GM23338 (cell line): ENCODE measurements at regions not wholly inside any gene's neighbourhood (a gene's known extent, or its start where the extent isn't known, plus 50 kb on each side); places are given as distances from the start of the nearest gene placed in this dataset.

Experiments
- ATAC-seq: fragments of 200-7000 bp; cut with Tn5 transposase; 3 replicates; pipeline ENCODE4 v1.9.1; 2020
- DNase-seq: peaks from one replicate; pipeline ENCODE4 v3.0.0-alpha.2; 2015; ENCODE audit warnings: low spot score
- H2AFZ ChIP-seq: fragments of 200-600 bp; sonication (generic); 2 replicates; pipeline ENCODE4 v1.8.0; 2016; ENCODE audit warnings: antibody characterized with exemption, mild to moderate bottlenecking, moderate library complexity
- H3F3A ChIP-seq: fragments of 200-600 bp; sonication (generic); replicated peaks from 2 replicates; pipeline ENCODE4 v1.8.0; 2017; ENCODE audit warnings: antibody characterized with exemption, mixed run types, low read depth
- H3K27ac ChIP-seq: fragments of 200-600 bp; sonication (generic); 2 replicates; pipeline ENCODE4 v1.6.1; 2016; ENCODE audit warnings: low read depth
- H3K27me3 ChIP-seq: fragments of 200-600 bp; sonication (generic); 2 replicates; pipeline ENCODE4 v1.8.0; 2016; ENCODE audit warnings: mild to moderate bottlenecking, mixed run types, moderate library complexity; ENCODE audit not compliant: insufficient read depth
- H3K36me3 ChIP-seq: fragments of 200-600 bp; sonication (generic); 2 replicates; pipeline ENCODE4 v1.8.0; 2016; ENCODE audit warnings: mild to moderate bottlenecking; ENCODE audit not compliant: insufficient read depth
- H3K4me1 ChIP-seq: fragments of 200-600 bp; sonication (generic); 2 replicates; pipeline ENCODE4 v1.8.0; 2016; ENCODE audit warnings: mild to moderate bottlenecking, moderate library complexity; ENCODE audit not compliant: insufficient read depth
- H3K4me2 ChIP-seq: fragments of 200-600 bp; sonication (generic); 2 replicates; pipeline ENCODE4 v1.7.1; 2017; ENCODE audit warnings: mixed run types
- H3K4me3 ChIP-seq: fragments of 200-600 bp; sonication (generic); 2 replicates; pipeline ENCODE4 v1.6.1; 2016; ENCODE audit warnings: mixed run types
- H3K79me2 ChIP-seq: fragments of 200-600 bp; sonication (generic); replicated peaks from 2 replicates; pipeline ENCODE4 v1.8.0; 2017; ENCODE audit warnings: mild to moderate bottlenecking; ENCODE audit not compliant: insufficient read depth
- H3K9me2 ChIP-seq: fragments of 200-600 bp; sonication (generic); 2 replicates; pipeline ENCODE4 v1.8.0; 2017; ENCODE audit not compliant: insufficient read depth
- H4K20me1 ChIP-seq: fragments of 200-600 bp; sonication (generic); replicated peaks from 2 replicates; pipeline ENCODE4 v1.8.0; 2017; ENCODE audit warnings: mild to moderate bottlenecking; ENCODE audit not compliant: insufficient read depth
- H3K27ac Mint-ChIP-seq: 2 replicates; pipeline ENCODE4 v1.8.0; 2020; ENCODE audit warnings: inconsistent platforms, mild to moderate bottlenecking, moderate library complexity, mixed read lengths
- H3K27me3 Mint-ChIP-seq: 3 replicates; pipeline ENCODE4 v1.8.0; 2022; ENCODE audit warnings: low read depth, mild to moderate bottlenecking, moderate library complexity, mixed read lengths, inconsistent platforms; ENCODE audit not compliant: insufficient read depth, poor library complexity
- H3K36me3 Mint-ChIP-seq: 3 replicates; pipeline ENCODE4 v1.8.0; 2021; ENCODE audit warnings: low read depth, mild to moderate bottlenecking, inconsistent platforms, moderate library complexity, mixed read lengths
- H3K4me1 Mint-ChIP-seq: 3 replicates; pipeline ENCODE4 v1.8.0; 2020; ENCODE audit warnings: mild to moderate bottlenecking, inconsistent platforms, mixed read lengths
- H3K4me3 Mint-ChIP-seq: 3 replicates; pipeline ENCODE4 v1.8.0; 2021; ENCODE audit warnings: moderate library complexity, mild to moderate bottlenecking, inconsistent platforms, mixed read lengths
- H3K9me3 Mint-ChIP-seq: 3 replicates; pipeline ENCODE4 v1.8.0; 2020; ENCODE audit warnings: moderate library complexity, mild to moderate bottlenecking, inconsistent platforms, mixed read lengths
- CREB1 ChIP-seq: fragments of 250-450 bp; sonication (Bioruptor Pico); IDR thresholded peaks from 2 replicates; pipeline ENCODE4 v1.5.0; 2020; ENCODE audit warnings: low read depth, mild to moderate bottlenecking, moderate library complexity
- EZH2 ChIP-seq: fragments of 200-600 bp; sonication (generic); IDR thresholded peaks from one replicate; pipeline ENCODE4 v1.8.0; 2017; ENCODE audit warnings: antibody characterized with exemption, mild to moderate bottlenecking, low read depth; ENCODE audit not compliant: unreplicated experiment
- EZH2phosphoT487 ChIP-seq: fragments of 200-600 bp; sonication (generic); IDR thresholded peaks from one replicate; pipeline ENCODE4 v1.8.1; 2018; ENCODE audit warnings: antibody characterized with exemption; ENCODE audit not compliant: unreplicated experiment
- JUNB ChIP-seq: IDR thresholded peaks from one replicate; pipeline ENCODE4 v1.6.1; 2016; ENCODE audit warnings: antibody characterized with exemption; ENCODE audit not compliant: unreplicated experiment
- NANOG ChIP-seq: IDR thresholded peaks from 2 replicates; pipeline ENCODE4 v1.6.1; 2016; ENCODE audit warnings: antibody characterized with exemption, borderline replicate concordance
- POLR2AphosphoS5 ChIP-seq: IDR thresholded peaks from 2 replicates; pipeline ENCODE4 v1.6.1; 2016; ENCODE audit warnings: antibody characterized with exemption, low read depth
- STAT1 ChIP-seq: IDR thresholded peaks from one replicate; pipeline ENCODE4 v1.6.1; 2016; ENCODE audit warnings: antibody characterized with exemption; ENCODE audit not compliant: unreplicated experiment
- ZNF331 ChIP-seq: fragments of 250-450 bp; sonication (Bioruptor Pico); IDR thresholded peaks from 2 replicates; pipeline ENCODE4 v1.5.0; 2020; ENCODE audit warnings: low read depth, mild to moderate bottlenecking, moderate library complexity
- TF ChIP-seq, protein P1 (sequence below): IDR thresholded peaks from one replicate; pipeline ENCODE4 v1.6.1; 2018; ENCODE audit warnings: antibody characterized with exemption; ENCODE audit not compliant: unreplicated experiment
- TF ChIP-seq, protein P2 (sequence below), 2 experiments: fragments of 200-600 bp in 1 of 2; sonication (generic) in 1 of 2; conservative IDR thresholded peaks; 2 replicates each; pipeline versions ENCODE4 v1.5.1 to v1.6.1; 2016 to 2017; ENCODE audit warnings: antibody characterized with exemption in 2 of 2, low read depth in 2 of 2, mild to moderate bottlenecking in 2 of 2, moderate library complexity in 1 of 2
- TF ChIP-seq, protein P3 (sequence below): IDR thresholded peaks from 2 replicates; pipeline ENCODE4 v1.6.1; 2016; ENCODE audit warnings: antibody characterized with exemption

DNA sequence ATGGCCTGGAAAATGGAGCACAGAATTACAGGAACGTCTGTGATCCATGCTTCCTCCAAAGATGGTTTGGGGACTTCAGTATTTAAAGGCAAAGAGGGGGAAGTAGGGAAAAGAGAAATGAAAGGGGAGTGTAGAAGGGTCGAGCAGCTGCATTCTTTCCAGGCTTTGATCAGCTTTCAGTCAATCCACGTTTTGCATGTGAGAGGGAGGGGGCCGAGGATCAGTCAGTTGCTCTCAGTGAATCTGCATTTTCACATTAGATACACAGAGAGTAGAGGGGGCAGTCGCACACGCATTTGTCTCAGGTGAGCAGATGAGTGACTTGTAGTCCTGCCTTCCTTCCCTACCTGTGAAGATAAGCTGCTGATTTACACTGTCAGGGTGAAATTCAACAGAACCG is 78.8 kb downstream of the FOXF2 start (continued):
- no peak for TF ChIP-seq NANOG
- TF ChIP-seq ZNF331 = no peak
- TF ChIP-seq EZH2phosphoT487 = no peak
- TF ChIP-seq, protein P1, sequence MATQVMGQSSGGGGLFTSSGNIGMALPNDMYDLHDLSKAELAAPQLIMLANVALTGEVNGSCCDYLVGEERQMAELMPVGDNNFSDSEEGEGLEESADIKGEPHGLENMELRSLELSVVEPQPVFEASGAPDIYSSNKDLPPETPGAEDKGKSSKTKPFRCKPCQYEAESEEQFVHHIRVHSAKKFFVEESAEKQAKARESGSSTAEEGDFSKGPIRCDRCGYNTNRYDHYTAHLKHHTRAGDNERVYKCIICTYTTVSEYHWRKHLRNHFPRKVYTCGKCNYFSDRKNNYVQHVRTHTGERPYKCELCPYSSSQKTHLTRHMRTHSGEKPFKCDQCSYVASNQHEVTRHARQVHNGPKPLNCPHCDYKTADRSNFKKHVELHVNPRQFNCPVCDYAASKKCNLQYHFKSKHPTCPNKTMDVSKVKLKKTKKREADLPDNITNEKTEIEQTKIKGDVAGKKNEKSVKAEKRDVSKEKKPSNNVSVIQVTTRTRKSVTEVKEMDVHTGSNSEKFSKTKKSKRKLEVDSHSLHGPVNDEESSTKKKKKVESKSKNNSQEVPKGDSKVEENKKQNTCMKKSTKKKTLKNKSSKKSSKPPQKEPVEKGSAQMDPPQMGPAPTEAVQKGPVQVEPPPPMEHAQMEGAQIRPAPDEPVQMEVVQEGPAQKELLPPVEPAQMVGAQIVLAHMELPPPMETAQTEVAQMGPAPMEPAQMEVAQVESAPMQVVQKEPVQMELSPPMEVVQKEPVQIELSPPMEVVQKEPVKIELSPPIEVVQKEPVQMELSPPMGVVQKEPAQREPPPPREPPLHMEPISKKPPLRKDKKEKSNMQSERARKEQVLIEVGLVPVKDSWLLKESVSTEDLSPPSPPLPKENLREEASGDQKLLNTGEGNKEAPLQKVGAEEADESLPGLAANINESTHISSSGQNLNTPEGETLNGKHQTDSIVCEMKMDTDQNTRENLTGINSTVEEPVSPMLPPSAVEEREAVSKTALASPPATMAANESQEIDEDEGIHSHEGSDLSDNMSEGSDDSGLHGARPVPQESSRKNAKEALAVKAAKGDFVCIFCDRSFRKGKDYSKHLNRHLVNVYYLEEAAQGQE = no peak
- TF ChIP-seq, protein P2, sequence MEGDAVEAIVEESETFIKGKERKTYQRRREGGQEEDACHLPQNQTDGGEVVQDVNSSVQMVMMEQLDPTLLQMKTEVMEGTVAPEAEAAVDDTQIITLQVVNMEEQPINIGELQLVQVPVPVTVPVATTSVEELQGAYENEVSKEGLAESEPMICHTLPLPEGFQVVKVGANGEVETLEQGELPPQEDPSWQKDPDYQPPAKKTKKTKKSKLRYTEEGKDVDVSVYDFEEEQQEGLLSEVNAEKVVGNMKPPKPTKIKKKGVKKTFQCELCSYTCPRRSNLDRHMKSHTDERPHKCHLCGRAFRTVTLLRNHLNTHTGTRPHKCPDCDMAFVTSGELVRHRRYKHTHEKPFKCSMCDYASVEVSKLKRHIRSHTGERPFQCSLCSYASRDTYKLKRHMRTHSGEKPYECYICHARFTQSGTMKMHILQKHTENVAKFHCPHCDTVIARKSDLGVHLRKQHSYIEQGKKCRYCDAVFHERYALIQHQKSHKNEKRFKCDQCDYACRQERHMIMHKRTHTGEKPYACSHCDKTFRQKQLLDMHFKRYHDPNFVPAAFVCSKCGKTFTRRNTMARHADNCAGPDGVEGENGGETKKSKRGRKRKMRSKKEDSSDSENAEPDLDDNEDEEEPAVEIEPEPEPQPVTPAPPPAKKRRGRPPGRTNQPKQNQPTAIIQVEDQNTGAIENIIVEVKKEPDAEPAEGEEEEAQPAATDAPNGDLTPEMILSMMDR (conservative IDR thresholded peaks at IDR 0.05; ENCODE audit: low read depth in 2 of 2) = no peak
- no peak for TF ChIP-seq POLR2AphosphoS5

DNA sequence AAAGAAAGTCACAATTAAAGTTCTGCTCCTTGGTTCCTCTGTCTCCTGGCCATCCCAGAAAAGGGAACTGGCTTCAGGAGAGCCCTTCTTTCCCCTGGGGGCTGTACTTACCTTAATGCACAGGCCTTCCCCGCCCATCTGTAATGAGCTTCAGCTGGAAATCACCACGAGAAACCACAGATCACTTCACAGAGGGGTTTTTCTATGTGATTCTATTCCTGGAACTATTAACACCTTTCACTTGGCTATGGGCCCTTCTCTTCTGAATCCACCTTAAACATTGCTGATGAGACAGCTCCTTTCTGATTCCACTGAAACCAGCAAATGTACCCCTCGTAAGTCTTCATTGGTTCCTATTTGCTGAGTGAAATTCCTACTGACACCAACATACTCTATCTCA is 80.7 kb downstream of the FOXF2 start:
- Histone ChIP-seq H3K9me2 (0 out of 2 replicates have a peak, but pooled peaks cover 7% of the 10 kb centered on the region), H3K36me3 (no peaks in the 10 kb centered on the region), H3K27me3 (no peaks in the 10 kb centered on the region), H3K4me3 (no peak overlapping the region), H3K4me2 (no peak overlapping the region), H3K27ac (no peak overlapping the region), H3F3A (no peaks in the 10 kb centered on the region), H3K4me1 (0 out of 2 replicates have a peak, but pooled peaks cover 14% of the 10 kb centered on the region), H2AFZ (no peak overlapping the region), H4K20me1 (no peaks in the 10 kb centered on the region), H3K79me2 (no peaks in the 10 kb centered on the region)
- no peak for DNase-seq
- H3K36me3 Mint-ChIP-seq = no peaks in the 10 kb centered on the region
- H3K4me1 Mint-ChIP-seq = peaks cover 20% of the 10 kb centered on the region
- TF ChIP-seq ZNF331 = no peak
- TF ChIP-seq CREB1 (CRISPR knock-in tag) = no peak
- no peak for ATAC-seq
- H3K27ac Mint-ChIP-seq = no peak overlapping the region
- H3K9me3 Mint-ChIP-seq = no peaks in the 10 kb centered on the region
- no peaks in the 10 kb centered on the region for H3K27me3 Mint-ChIP-seq
- no peak overlapping the region for H3K4me3 Mint-ChIP-seq

DNA sequence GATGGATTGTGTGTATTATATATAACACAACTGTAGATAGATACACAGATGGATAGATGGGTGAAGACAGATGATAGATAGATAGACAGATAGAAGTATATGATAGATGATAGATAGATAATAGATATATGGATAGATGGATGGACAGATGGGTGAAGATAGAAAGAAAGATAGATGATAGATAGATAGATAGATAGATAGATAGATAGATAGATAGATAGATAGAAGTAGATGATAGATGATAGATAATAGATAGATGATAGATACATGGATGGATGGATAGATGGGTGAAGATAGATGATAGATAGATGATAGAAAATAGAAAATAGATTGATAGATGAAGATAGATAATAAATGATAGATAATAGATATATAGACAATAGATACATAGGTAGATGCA is 83.3 kb downstream of the FOXF2 start:
- H3K79me2 ChIP-seq = no peaks in the 10 kb centered on the region
- H3K27ac ChIP-seq = no peak overlapping the region
- no peak overlapping the region for H2AFZ ChIP-seq
- no peak overlapping the region for H3K4me2 ChIP-seq
- H3K36me3 Mint-ChIP-seq = no peaks in the 10 kb centered on the region
- H3K4me3 ChIP-seq = no peak overlapping the region
- ATAC-seq (no peak), DNase-seq (no peak)
- no peaks in the 10 kb centered on the region for H4K20me1 ChIP-seq
- H3F3A ChIP-seq = no peaks in the 10 kb centered on the region
- H3K36me3 ChIP-seq = no peaks in the 10 kb centered on the region
- no peaks in the 10 kb centered on the region for H3K27me3 ChIP-seq
- H3K27me3 Mint-ChIP-seq = no peaks in the 10 kb centered on the region
- 0 out of 2 replicates have a peak, but pooled peaks cover 13% of the 10 kb centered on the region for H3K4me1 ChIP-seq
- H3K4me1 Mint-ChIP-seq = peaks cover 17% of the 10 kb centered on the region
- TF ChIP-seq, protein P3, sequence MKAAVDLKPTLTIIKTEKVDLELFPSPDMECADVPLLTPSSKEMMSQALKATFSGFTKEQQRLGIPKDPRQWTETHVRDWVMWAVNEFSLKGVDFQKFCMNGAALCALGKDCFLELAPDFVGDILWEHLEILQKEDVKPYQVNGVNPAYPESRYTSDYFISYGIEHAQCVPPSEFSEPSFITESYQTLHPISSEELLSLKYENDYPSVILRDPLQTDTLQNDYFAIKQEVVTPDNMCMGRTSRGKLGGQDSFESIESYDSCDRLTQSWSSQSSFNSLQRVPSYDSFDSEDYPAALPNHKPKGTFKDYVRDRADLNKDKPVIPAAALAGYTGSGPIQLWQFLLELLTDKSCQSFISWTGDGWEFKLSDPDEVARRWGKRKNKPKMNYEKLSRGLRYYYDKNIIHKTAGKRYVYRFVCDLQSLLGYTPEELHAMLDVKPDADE = no peak
- no peak for TF ChIP-seq EZH2
- no peak for TF ChIP-seq JUNB
- TF ChIP-seq, protein P2 (conservative IDR thresholded peaks at IDR 0.05; ENCODE audit: low read depth in 2 of 2) = no peak
- no peak for TF ChIP-seq NANOG
- no peak for TF ChIP-seq STAT1
- TF ChIP-seq, protein P1 = no peak
- H3K9me3 Mint-ChIP-seq = no peaks in the 10 kb centered on the region
- H3K9me2 ChIP-seq = peaks cover 7% of the 10 kb centered on the region; the same call in 1 of the 2 replicates
- no peak overlapping the region for H3K27ac Mint-ChIP-seq
- no peak overlapping the region for H3K4me3 Mint-ChIP-seq
